ENCODE measurements at regions not wholly inside any gene's neighbourhood (a gene's known extent, or its start where the extent isn't known, plus 50 kb on each side); places are given as distances from the start of the nearest gene placed in this dataset.
"Not testable (repeated sequence)": the region's sequence is repeated elsewhere in the genome, so short reads cannot be mapped to it uniquely, and the experiment has no call there.

- DNase-seq, result no peak
Measured at GRCh38 chr10:70991140-70992124, 103.1 kb upstream of the PCBD1 start.

GRCh38 chr10:70992436-70992835, 104.1 kb upstream of the PCBD1 start:
- no peak for DNase-seq

GRCh38 chr10:70993051-70993450, 104.7 kb upstream of the PCBD1 start:
- DNase-seq, result no peak

- no peak for DNase-seq
Measured at GRCh38 chr10:70996549-70996948, 108.2 kb upstream of the PCBD1 start.

GRCh38 chr10:70997236-70997635, 108.9 kb upstream of the PCBD1 start:
- no peak for DNase-seq

- no peak for DNase-seq
Measured at GRCh38 chr10:70998086-70998485, 109.7 kb upstream of the PCBD1 start.

GRCh38 chr10:71001470-71001869, 113.1 kb upstream of the PCBD1 start:
- no peak for DNase-seq

- no peak for DNase-seq
Measured at GRCh38 chr10:71004176-71005075, 116.1 kb upstream of the PCBD1 start.

- no peak for DNase-seq
Measured at GRCh38 chr10:71005337-71006305, 117.3 kb upstream of the PCBD1 start.

- DNase-seq, result no peak
Measured at GRCh38 chr10:71006506-71006905, 118.1 kb upstream of the PCBD1 start.

GRCh38 chr10:71007516-71007915, 119.2 kb upstream of the PCBD1 start:
- DNase-seq, result no peak

GRCh38 chr10:71008150-71008549, 119.8 kb upstream of the PCBD1 start:
- no peak for DNase-seq

- no peak for DNase-seq
Measured at GRCh38 chr10:71009126-71009525, 120.8 kb upstream of the PCBD1 start.

GRCh38 chr10:71010730-71011129, 122.4 kb upstream of the PCBD1 start:
- no peak for DNase-seq

GRCh38 chr10:71011141-71011540, 122.8 kb upstream of the PCBD1 start:
- DNase-seq, result no peak

GRCh38 chr10:71014021-71014805, 125.8 kb upstream of the PCBD1 start:
- no peak for DNase-seq

- DNase-seq, result no peak
Measured at GRCh38 chr10:71015674-71016073, 127.3 kb upstream of the PCBD1 start.

GRCh38 chr10:71020061-71020460, 131.7 kb upstream of the PCBD1 start:
- not testable (repeated sequence) for DNase-seq

GRCh38 chr10:71021402-71021801, 133.0 kb upstream of the PCBD1 start:
- DNase-seq, result no peak

GRCh38 chr10:71023704-71024283, 135.4 kb upstream of the PCBD1 start:
- DNase-seq, result no peak

- no peak for DNase-seq
Measured at GRCh38 chr10:71024490-71024889, 136.1 kb upstream of the PCBD1 start.

All from stimulated activated CD4-positive, alpha-beta T cell treated with anti-CD3 and anti-CD28 coated beads, Interleukin-1b, Interleukin-23, amount 100 ng/mL, for 48 hours (primary cell).